Karpas-422 (cell line): ENCODE measurements at regions not wholly inside any gene's neighbourhood (a gene's known extent, or its start where the extent isn't known, plus 50 kb on each side); places are given as distances from the start of the nearest gene placed in this dataset.

Experiments
- DNase-seq: peaks from one replicate; pipeline ENCODE4 v3.0.0-alpha.2; 2015
- H2AFZ ChIP-seq: fragments of 200-600 bp; sonication (generic); 2 replicates; pipeline ENCODE4 v1.6.1; 2014; ENCODE audit warnings: antibody characterized with exemption, low read length, mixed read lengths
- H3K27ac ChIP-seq: fragments of 200-600 bp; sonication (generic); 2 replicates; pipeline ENCODE4 v1.5.1; 2014; ENCODE audit warnings: mild to moderate bottlenecking, low read length, moderate library complexity
- H3K27me3 ChIP-seq: fragments of 200-600 bp; sonication (generic); 2 replicates; pipeline ENCODE4 v1.6.1; 2014; ENCODE audit warnings: low read length, mixed read lengths
- H3K36me3 ChIP-seq: fragments of 200-600 bp; sonication (generic); 2 replicates; pipeline ENCODE4 v1.6.1; 2014; ENCODE audit warnings: low read length, mixed read lengths; ENCODE audit not compliant: insufficient read depth
- H3K4me1 ChIP-seq: fragments of 200-600 bp; sonication (generic); 2 replicates; pipeline ENCODE4 v1.6.1; 2014; ENCODE audit warnings: mild to moderate bottlenecking, low read length, mixed read lengths
- H3K4me2 ChIP-seq: fragments of 200-600 bp; sonication (generic); 2 replicates; pipeline ENCODE4 v1.6.1; 2014; ENCODE audit warnings: low read length, low read depth, mild to moderate bottlenecking; ENCODE audit not compliant: poor library complexity, severe bottlenecking
- H3K4me3 ChIP-seq: fragments of 200-600 bp; sonication (generic); 2 replicates; pipeline ENCODE4 v1.5.1; 2014; ENCODE audit warnings: mild to moderate bottlenecking, antibody characterized with exemption, low read length, mixed read lengths
- H3K79me2 ChIP-seq: fragments of 200-600 bp; sonication (generic); 2 replicates; pipeline ENCODE4 v1.6.1; 2014; ENCODE audit warnings: mild to moderate bottlenecking, low read length, mixed read lengths
- H3K9ac ChIP-seq: fragments of 200-600 bp; sonication (generic); 2 replicates; pipeline ENCODE4 v1.6.0; 2014; ENCODE audit warnings: low read length
- H3K9me2 ChIP-seq: fragments of 200-600 bp; sonication (generic), shearing (Covaris generic); replicated peaks from 2 replicates; pipeline ENCODE4 v1.6.0; 2014; ENCODE audit warnings: mild to moderate bottlenecking, low read length, moderate library complexity; ENCODE audit not compliant: insufficient read depth
- H3K9me3 ChIP-seq: fragments of 300-700, 200-600 bp; sonication (generic); 2 replicates; pipeline ENCODE4 v1.6.1; 2014; ENCODE audit warnings: low read length, mixed read lengths
- H4K20me1 ChIP-seq: fragments of 200-600 bp; sonication (generic); 2 replicates; pipeline ENCODE4 v1.6.1; 2014; ENCODE audit warnings: mild to moderate bottlenecking, antibody characterized with exemption, low read length, low read depth; ENCODE audit not compliant: insufficient read depth

DNA sequence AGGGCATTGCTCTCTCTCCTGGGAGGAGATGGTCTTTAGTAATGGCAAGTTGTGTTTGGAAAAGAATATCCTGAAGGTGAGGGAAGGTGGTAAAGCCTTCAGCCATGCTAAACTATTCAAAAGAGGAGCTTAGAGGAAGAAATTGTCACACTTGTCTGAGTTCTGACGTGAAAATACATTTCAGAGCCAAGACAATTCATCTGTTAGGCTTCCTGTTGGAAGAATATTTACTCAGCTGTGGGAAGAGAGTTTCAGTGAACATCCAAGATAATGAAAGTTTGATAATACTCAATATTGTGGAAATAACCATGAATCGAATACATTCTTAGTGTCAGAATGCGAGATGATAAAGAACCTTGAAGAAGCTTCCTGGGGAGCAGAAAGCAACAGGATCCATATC lies 143.3 kb downstream of the GPAT3 start:
- Histone ChIP-seq H3K27ac (no peak overlapping the region), H3K9ac (no peak overlapping the region), H3K4me3 (no peak overlapping the region), H3K9me2 (no peaks in the 10 kb centered on the region), H3K9me3 (no peaks in the 10 kb centered on the region), H4K20me1 (no peaks in the 10 kb centered on the region), H3K27me3 (no peaks in the 10 kb centered on the region), H2AFZ (no peak overlapping the region), H3K79me2 (no peaks in the 10 kb centered on the region), H3K4me1 (no peaks in the 10 kb centered on the region), H3K36me3 (no peaks in the 10 kb centered on the region), H3K4me2 (no peak overlapping the region)
- no peak for DNase-seq

DNA sequence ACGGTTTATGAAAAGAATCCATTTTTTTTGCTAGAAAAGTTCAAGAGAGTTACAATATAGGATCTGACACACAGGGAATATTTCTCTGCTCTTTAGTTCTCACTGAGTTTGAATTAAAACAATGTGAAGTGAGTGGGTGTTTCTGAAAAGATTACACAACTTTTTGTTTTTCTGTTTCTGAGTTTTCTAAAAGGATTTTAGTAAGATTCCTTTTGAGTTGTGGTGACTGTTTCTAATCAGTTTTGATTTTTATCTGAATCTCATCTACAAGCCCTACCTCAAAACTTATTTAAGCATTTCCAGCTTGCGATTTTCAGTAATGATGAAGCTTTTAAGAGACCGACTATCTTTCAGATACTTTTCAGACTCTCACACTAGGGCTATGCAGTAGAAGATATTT lies 141.7 kb downstream of the GPAT3 start:
- H3K4me2 ChIP-seq = no peak overlapping the region
- no peaks in the 10 kb centered on the region for H3K36me3 ChIP-seq
- no peak overlapping the region for H3K27ac ChIP-seq
- H3K79me2 ChIP-seq = no peaks in the 10 kb centered on the region
- H4K20me1 ChIP-seq = no peaks in the 10 kb centered on the region
- H3K4me1 ChIP-seq = no peaks in the 10 kb centered on the region
- no peak overlapping the region for H3K9ac ChIP-seq
- H3K9me2 ChIP-seq = no peaks in the 10 kb centered on the region
- H3K27me3 ChIP-seq = no peaks in the 10 kb centered on the region
- H2AFZ ChIP-seq = no peak overlapping the region
- DNase-seq = no peak
- H3K9me3 ChIP-seq = no peaks in the 10 kb centered on the region
- H3K4me3 ChIP-seq = no peak overlapping the region

DNA sequence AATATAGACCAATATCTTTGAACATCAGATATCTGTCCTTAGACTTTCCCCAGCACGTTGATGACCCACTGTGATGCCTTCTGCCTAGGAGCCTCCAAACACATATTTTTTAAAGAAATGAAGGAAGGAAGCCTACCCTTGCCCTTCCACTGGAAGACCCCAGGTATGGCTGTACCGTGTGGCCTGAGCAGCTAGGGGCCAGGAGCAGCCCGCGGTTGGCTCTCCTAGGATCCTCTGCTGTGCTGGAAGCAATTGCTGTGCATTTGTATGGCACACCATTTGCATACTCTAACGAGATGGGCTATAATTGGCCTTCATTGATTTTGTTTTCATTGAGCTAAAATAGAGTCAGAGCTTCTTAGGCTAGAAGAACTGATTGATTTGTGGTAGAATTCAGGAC lies 128.8 kb downstream of the GPAT3 start:
- Histone ChIP-seq H3K9me2 (no peaks in the 10 kb centered on the region), H3K4me3 (no peak overlapping the region), H3K36me3 (no peaks in the 10 kb centered on the region), H3K4me1 (no peaks in the 10 kb centered on the region), H4K20me1 (no peaks in the 10 kb centered on the region), H3K4me2 (no peak overlapping the region), H3K27me3 (no peaks in the 10 kb centered on the region), H3K9ac (no peak overlapping the region), H2AFZ (no peak overlapping the region), H3K79me2 (no peaks in the 10 kb centered on the region), H3K27ac (no peak overlapping the region), H3K9me3 (no peaks in the 10 kb centered on the region)
- DNase-seq = no peak

DNA sequence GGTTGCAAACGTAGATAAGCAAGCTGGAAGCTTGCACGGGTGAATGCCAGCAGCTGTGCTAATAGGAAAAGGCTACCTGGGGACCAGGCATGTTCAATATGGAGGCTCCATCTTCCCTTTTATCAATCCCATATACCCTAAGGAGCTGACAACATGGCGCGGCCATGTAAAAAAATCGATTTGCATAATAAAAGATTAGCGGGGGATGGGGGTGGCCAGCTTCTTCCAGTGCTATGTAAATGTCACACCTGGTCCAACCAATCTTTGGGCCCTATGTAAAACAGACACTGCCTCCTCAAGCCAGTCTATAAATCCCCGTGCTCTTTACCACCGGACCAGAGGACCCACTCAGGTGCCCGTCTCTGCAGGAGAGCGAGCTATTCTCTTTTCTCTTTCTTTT lies 128.2 kb downstream of the GPAT3 start:
- Histone ChIP-seq H3K4me3 (no peak overlapping the region), H3K36me3 (no peaks in the 10 kb centered on the region), H3K4me1 (no peaks in the 10 kb centered on the region), H3K9ac (no peak overlapping the region), H2AFZ (no peak overlapping the region), H3K27ac (no peak overlapping the region), H3K27me3 (no peaks in the 10 kb centered on the region), H3K4me2 (no peak overlapping the region), H3K79me2 (no peaks in the 10 kb centered on the region), H3K9me3 (no peaks in the 10 kb centered on the region), H4K20me1 (no peaks in the 10 kb centered on the region), H3K9me2 (no peaks in the 10 kb centered on the region)
- no peak for DNase-seq

DNA sequence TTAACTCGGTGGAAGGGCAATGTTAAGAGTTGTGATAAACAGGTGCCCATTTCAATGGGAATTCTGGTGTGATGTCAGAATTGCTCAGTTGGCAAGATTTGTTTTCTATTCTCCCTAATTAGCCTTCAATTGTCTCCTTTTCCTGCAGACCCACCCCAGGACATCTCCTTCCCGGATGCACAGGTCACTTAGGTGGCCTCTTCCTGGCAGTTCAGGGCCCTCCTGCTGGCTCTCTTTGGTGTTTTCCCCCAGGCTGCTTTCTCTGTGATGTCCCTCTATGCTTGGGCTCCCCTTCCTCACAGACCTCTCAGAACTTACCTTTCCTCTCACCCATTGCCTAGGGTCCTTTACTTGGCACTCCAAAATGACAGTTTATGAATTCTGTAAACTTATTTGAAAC lies 126.3 kb downstream of the GPAT3 start:
- H3K4me2 ChIP-seq = no peak overlapping the region
- H3K79me2 ChIP-seq = no peaks in the 10 kb centered on the region
- H3K9ac ChIP-seq = no peak overlapping the region
- no peaks in the 10 kb centered on the region for H4K20me1 ChIP-seq
- H3K4me1 ChIP-seq = no peaks in the 10 kb centered on the region
- no peaks in the 10 kb centered on the region for H3K27me3 ChIP-seq
- H2AFZ ChIP-seq = no peak overlapping the region
- H3K36me3 ChIP-seq = no peaks in the 10 kb centered on the region
- DNase-seq = no peak
- H3K9me3 ChIP-seq = no peaks in the 10 kb centered on the region
- H3K9me2 ChIP-seq = no peaks in the 10 kb centered on the region
- no peak overlapping the region for H3K27ac ChIP-seq
- no peak overlapping the region for H3K4me3 ChIP-seq

DNA sequence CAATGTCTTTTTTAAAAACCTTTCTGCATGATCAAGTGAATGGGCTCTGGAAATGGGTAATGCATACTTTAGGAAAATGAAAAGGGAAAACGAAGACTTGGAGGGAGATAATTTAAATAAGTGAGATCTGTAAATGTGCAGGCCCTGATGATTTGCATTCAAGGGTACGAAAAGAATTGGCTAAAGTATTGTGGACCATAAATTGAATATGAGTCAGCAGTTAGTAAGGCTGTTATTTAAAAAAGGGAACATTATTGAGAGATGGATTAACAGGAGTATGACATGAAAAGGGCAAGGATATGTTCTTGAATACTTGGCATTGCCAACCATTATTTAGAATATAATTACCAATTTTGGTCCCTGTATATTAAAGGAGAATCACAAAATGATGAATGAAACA lies 125.5 kb downstream of the GPAT3 start:
- DNase-seq = no peak
- no peaks in the 10 kb centered on the region for H3K79me2 ChIP-seq
- no peak overlapping the region for H3K4me2 ChIP-seq
- H3K9ac ChIP-seq = no peak overlapping the region
- no peak overlapping the region for H3K27ac ChIP-seq
- no peaks in the 10 kb centered on the region for H3K9me2 ChIP-seq
- no peaks in the 10 kb centered on the region for H4K20me1 ChIP-seq
- H3K9me3 ChIP-seq = no peaks in the 10 kb centered on the region
- no peaks in the 10 kb centered on the region for H3K36me3 ChIP-seq
- no peaks in the 10 kb centered on the region for H3K4me1 ChIP-seq
- no peak overlapping the region for H3K4me3 ChIP-seq
- no peaks in the 10 kb centered on the region for H3K27me3 ChIP-seq
- no peak overlapping the region for H2AFZ ChIP-seq

DNA sequence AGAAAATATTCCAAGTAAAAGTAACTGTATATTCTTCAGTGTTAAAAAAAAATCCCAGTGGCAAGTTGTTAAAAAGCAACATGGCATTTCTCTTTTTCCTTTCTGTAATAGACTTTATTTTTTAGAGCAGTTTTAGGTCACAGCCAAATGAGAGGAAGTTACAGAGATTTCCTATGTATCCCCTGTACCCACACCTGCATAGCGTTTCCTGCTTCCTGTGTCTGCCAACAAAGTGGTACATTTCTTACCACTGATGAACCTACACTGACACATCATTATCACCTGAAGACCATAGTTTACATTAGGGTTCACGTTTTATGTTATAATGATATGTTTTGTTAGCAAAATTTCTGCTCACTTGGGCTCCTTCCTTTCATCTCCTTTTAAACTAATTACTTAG lies 124.7 kb downstream of the GPAT3 start:
- no peak overlapping the region for H3K4me2 ChIP-seq
- H2AFZ ChIP-seq = no peak overlapping the region
- H3K36me3 ChIP-seq = no peaks in the 10 kb centered on the region
- no peak overlapping the region for H3K27ac ChIP-seq
- no peaks in the 10 kb centered on the region for H3K9me3 ChIP-seq
- H3K9ac ChIP-seq = no peak overlapping the region
- no peak for DNase-seq
- no peak overlapping the region for H3K4me3 ChIP-seq
- H3K4me1 ChIP-seq = no peaks in the 10 kb centered on the region
- no peaks in the 10 kb centered on the region for H3K79me2 ChIP-seq
- H3K27me3 ChIP-seq = no peaks in the 10 kb centered on the region
- H3K9me2 ChIP-seq = no peaks in the 10 kb centered on the region
- no peaks in the 10 kb centered on the region for H4K20me1 ChIP-seq

DNA sequence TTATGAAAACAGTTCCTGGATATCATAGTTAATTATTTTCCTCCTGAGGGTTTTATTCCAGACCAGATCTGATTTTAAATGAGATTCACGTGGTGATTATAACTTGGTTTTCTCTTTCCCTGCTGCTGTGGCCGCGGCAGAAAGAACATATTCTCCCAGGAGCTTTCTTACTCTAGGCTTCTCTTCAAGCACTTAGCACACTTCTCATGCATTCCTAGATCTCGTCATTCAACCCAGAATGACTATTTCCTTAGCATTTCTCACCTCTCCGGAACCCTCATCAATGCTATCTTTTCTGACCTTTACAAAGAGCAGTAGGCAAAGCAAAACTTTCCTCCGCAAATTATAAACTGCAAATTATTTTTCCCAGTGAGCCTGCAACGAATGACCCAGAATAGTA lies 122.9 kb downstream of the GPAT3 start:
- Histone ChIP-seq H3K36me3 (no peaks in the 10 kb centered on the region), H3K79me2 (no peaks in the 10 kb centered on the region), H4K20me1 (no peaks in the 10 kb centered on the region), H3K27me3 (no peaks in the 10 kb centered on the region), H3K9me3 (no peaks in the 10 kb centered on the region), H3K4me2 (no peak overlapping the region), H3K9ac (no peak overlapping the region), H2AFZ (no peak overlapping the region), H3K4me1 (no peaks in the 10 kb centered on the region), H3K9me2 (no peaks in the 10 kb centered on the region), H3K27ac (no peak overlapping the region), H3K4me3 (no peak overlapping the region)
- no peak for DNase-seq

DNA sequence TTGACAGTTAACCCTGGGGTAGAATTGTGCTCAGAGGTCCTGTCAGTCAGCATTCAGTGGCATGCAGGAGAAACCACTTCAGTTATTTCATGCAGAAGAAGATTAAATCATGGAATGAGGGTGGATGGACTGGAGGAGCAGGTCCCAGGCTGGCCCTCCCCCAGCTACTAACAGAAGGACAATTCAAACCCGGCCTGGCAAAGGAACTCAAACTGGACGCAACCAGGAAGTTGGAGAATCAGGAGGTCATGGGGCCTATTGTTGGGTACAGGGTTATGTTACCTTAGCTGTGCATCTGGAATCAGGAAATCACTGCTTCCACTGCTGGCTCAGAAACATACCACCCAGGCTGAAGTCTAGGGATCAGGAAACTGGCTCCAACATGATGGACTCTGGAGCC lies 121.4 kb downstream of the GPAT3 start:
- Histone ChIP-seq H3K27ac (no peak overlapping the region), H3K4me2 (no peak overlapping the region), H3K4me3 (no peak overlapping the region), H4K20me1 (no peaks in the 10 kb centered on the region), H3K36me3 (no peaks in the 10 kb centered on the region), H3K9me3 (no peaks in the 10 kb centered on the region), H3K9me2 (no peaks in the 10 kb centered on the region), H3K9ac (no peak overlapping the region), H3K79me2 (no peaks in the 10 kb centered on the region), H3K27me3 (no peaks in the 10 kb centered on the region), H3K4me1 (no peaks in the 10 kb centered on the region), H2AFZ (no peak overlapping the region)
- DNase-seq = no peak
